Eye (tissue), 1 donor: ENCODE measurements at regions not wholly inside any gene's neighbourhood (a gene's known extent, or its start where the extent isn't known, plus 50 kb on each side); places are given as distances from the start of the nearest gene placed in this dataset.
"Not testable (repeated sequence)": the region's sequence is repeated elsewhere in the genome, so short reads cannot be mapped to it uniquely, and the experiment has no call there.

ENCODE experiments used
- DNase-seq: peaks from one replicate; pipeline ENCODE4 v3.0.0-alpha.2; 2015

DNA sequence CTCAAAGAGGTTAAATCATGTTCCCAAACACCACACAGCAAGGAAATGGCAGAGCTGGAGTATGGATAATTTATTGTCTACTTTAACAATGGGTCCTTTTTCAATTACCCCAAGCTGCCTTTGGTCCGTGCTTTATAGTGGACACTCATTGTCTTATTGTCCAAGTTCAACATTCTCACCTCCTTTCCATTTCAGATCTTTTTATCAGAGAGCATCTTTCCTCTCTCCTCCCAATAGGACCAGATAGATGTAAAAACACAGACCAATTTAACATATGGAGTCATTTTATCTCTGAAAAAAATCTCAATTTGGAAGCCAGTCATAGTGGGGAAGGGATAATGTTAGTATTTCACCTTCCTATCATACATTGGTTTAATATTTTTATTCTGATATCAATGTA is 83.5 kb upstream of the WAC start:
- no peak for DNase-seq

DNA sequence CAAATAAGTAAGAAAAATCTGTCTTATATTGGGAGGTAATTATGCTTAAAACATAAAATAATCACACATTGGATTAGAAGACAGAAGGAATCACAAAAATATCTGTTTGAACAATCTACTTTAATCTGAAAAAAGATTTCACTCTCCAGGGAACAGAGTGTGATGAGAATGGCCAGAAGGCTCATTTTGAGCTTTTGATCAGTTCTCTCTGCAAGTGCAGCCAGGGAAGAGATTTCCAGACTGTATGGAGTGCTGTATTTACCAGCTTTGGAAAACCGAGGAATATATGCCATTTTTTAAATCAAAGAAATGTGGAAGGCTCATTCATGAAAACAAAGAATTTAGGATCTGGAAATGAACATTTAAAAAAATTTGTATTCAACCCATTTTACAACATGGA is 83.0 kb upstream of the WAC start:
- DNase-seq: no peak

DNA sequence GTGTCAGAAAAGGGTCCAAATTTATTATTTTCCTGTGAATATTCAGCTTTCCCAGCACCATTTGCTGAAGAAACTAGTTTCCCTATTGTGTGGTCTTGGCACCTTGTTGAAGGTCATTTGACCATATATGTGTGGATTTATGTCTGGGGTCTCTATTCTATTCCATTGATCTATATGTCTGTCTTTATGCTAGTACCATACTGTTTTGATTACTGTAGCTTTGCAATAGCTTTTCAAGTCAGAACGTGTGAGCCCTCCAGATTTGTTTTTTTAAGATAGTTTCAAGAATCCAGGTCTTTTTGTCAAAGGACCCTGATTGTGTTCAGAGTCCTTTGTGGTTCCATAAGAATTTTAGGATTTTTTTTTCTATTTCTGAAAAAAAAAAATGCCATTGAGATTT is 79.0 kb upstream of the WAC start:
- DNase-seq: no peak

DNA sequence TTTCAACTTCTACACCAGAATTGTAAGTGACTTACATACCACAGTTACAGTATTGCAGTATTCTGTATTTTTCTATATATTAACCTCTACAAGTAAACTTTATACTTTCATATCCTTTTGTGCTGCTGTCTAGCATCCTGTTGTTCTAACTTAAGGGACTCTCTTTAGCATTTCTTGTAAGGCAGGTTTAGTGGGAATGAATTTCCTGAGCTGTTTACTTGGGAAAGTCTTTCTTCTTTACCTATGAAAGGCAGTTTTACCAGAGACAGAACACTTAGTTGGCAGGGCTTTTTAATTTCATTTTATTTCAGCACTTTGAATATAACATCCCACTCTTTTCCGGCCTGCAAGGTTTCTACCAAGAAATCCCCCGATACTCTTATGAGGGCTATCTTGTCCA is 75.8 kb upstream of the WAC start:
- no peak for DNase-seq

GRCh38 chr10:28457873-28458272 is 75.0 kb upstream of the WAC start:
- not testable (repeated sequence) for DNase-seq

DNA sequence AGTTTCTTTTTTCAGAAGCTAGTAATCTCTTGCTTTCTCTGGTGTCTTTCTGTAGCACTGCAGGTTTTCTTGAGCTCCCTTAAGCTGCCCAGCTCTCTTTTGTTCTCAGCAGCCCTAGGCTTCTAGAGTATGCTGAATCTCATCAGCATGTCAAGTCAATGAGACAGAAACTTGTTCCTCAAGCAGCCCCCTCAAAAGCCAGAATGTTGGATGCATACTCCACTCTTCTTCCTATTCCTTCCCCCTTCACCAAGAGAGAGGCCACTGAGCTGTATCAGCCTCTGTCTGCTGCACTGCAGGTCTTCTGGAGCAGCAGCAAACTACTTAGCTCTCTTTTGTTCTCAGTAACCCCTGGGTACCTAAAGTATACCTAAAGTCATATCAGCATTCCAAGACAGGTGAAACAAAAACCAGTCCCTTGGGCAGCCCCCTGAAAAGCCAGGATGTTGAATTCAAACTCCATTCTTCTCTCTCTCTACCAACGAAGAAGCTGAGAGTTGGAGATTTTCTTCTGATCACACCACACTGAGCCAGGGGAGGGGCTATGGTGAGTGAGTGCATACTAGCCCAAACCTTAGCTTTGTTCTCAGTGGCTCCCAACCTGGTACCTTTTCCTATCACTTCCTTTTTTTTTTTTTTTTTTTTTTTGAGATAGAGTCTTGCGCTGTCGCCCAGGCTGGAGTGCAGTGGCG is 73.3 kb upstream of the WAC start:
- no peak for DNase-seq

DNA sequence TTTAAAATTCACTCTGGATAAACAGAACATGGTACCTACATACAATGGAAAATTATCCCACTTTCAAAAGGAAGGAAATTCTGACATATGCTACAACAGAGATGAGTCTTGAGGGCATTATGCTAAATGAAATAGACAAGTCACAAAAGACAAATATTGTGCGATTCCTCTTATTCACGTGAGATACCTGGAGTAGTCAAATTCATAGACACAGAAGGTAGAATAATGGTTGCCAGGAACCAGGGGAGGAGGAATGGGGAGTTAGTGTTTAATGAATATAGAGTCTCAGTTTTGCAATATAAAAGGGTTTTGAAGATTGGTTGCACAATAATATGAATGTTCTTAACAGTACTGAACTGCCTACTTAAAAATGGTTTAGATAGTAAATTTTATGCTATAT is 69.8 kb upstream of the WAC start:
- DNase-seq: no peak

GRCh38 chr10:28463676-28464395 is 69.1 kb upstream of the WAC start:
- DNase-seq: no peak

GRCh38 chr10:28467615-28468014 is 65.3 kb upstream of the WAC start:
- no peak for DNase-seq

DNA sequence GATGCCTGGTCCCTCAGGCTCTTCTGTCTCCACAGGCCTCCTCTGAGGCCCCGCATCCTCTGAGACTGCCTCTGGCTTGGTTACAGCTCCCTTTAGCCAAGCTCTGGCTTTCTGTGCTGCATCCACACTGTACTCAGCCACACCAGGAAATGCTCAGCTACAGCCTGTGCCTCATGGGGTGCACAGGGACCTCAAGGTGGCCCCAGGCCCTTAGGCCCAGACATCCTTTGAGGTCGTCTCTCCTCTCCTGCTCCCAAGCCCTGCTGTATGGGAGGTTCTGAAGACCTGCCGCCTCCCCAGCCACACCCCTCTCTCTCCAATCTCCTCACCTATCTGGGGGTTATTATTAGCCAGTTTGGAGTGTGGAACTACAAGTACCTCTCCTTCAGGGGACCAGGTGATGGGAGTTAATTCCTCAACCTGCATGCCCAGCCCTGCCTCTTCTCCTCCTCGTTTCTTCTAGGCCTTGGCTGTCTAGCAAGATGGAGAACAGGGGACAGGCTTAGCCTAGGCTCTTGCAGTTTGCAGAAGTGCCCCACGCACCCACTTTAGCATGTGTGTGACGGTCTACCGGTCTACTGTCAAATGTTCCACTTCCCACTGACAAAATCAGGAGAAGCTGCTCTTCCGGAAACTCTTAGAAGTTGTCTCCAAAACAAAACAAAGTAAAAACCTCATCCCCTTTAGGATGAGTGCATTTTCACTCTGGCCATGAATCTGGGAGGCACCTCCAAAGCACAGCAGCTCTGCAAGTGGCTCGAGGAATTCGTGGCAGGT is 64.0 kb upstream of the WAC start:
- DNase-seq: no peak

GRCh38 chr10:28470873-28471651 is 61.9 kb upstream of the WAC start:
- DNase-seq: no peak

DNA sequence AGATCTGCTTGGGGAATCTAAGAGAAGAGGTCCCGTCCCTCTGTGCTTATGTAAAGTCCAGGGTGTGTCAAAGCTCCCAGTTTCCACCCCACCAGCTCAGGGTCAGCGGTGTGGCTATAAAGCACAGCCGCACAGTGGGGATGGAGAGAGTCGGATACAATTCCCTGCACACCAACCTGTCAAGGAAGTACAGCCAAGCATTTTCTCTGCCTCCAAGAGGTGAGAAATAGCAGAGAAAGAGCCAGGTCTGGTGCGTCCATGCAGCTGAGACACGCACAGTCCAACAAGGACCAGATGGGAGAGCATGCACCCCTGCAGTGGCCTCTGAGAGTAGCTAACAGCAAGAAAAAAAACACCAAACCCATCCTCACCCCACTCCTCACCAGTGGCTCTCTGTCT is 61.3 kb upstream of the WAC start:
- no peak for DNase-seq

- no peak for DNase-seq
Observed at GRCh38 chr10:28478646-28479045, 54.3 kb upstream of the WAC start.

DNA sequence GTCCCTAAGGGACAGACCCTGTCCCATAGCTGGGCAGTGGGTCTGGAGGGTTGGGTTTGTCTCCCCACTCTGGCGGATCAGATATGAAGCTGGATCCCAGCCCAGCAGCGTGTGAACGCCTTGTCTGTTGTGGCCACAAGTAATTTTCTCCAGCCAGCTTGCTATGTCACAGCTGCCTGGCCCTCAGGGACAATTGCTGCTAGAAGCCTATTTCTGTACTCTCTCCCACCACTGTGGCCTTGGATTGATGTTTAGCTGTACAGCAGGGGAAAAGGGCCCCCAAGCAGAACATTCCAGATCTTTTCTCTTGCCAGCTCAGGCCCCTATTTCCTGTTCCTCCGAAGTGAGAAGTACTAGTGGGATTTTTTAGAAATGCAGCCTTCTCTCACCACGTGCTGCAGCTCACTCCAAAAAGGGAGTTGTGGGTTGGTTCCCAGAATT is 53.5 kb upstream of the WAC start:
- DNase-seq: peak; percentile 30

DNA sequence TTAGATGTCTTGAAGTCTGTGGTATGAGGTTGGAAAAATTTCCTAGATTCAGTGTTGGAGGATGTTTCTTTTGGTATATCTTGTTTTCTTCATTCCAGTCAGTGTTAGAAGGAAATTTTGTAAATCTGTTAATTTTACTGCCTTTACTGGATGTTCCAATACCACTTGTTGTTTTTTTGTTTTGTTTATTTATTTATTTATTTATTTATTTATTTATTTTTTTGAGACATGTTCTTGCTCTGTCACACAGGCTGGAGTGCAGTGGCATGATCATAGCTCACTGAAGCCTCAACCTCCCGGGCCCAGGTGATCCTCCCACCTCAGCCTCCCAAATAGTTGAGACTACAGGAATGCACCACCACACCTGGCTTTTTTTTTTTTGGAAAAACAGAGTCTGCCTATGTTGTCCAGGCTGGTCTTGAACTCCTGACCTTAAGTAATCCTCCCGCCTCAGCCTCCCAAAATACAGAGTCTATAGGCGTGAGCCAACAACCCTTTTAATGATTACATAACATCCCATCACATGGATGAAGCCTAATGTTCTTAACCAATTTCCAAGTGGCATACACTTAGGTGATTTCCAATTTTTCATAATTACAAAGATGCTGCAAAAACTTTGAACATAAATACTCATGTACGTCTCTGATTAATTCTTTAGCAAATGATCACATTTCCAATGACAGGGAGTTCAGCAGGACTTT is 52.8 kb upstream of the WAC start:
- no peak for DNase-seq

DNA sequence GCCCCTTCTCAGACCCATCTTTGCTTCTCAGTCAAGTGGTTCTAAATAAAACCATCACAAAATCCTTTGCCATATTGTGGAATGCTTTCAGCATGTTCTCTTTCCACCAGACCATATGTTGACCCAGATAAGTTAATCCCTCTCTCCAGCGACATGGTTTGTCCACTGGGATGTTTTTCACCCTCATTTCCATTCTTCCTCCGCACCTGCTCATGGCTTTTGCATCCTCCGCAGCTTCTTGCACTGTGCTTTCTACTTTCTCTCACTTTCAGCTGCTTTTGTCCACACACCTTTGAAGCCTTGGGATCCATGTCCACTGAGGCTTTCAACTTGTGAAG is 52.3 kb upstream of the WAC start:
- DNase-seq: peak; percentile 25

DNA sequence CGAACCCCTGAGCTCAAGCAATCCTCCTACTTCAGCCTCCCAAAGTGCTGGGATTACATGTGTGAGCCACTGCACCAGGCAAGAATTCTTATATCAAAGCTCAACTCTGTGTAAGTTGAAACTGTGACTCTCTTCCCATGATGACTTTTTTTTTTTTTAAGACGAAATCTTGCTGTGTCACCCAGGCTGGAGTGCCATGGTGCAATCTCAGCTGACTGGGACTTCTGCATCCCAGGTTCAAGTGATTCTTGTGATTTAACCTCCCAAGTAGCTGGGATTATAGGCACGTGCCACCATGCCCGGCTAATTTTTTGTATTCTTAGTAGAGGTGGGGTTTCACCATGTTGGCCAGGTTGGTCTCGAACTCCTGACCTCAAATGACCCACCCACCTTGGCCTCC is 51.6 kb upstream of the WAC start:
- not testable (repeated sequence) for DNase-seq

- DNase-seq: no peak
Observed at GRCh38 chr10:28481968-28482367, 51.0 kb upstream of the WAC start.
